A673 (cell line): ENCODE measurements at regions not wholly inside any gene's neighbourhood (a gene's known extent, or its start where the extent isn't known, plus 50 kb on each side); places are given as distances from the start of the nearest gene placed in this dataset.

Source experiments
- BruUV-seq: library from RNA; stranded (reverse); fragments of 400-500 nt; replicated peaks from 2 replicates; lab custom pipeline; 2021; lab: Mats Ljungman, UMichigan
- CTCF ChIA-PET: fragments of 300-600 bp; sonication (Branson Sonifier 250); formaldehyde crosslinking; loops from one replicate; lab custom pipeline; 2022; ENCODE audit warnings: antibody characterized with exemption; lab: Charles Lee
- POLR2A ChIA-PET: fragments of 300-600 bp; sonication (Branson Sonifier 250); formaldehyde crosslinking; loops from one replicate; lab custom pipeline; 2022; ENCODE audit warnings: antibody characterized with exemption; ENCODE audit not compliant: low non-redundant PET; lab: Charles Lee
- DNase-seq: peaks from one replicate; pipeline ENCODE4 v3.0.0-alpha.2; 2015; ENCODE audit warnings: low spot score
- H3K27ac ChIP-seq: fragments of 200-600 bp; sonication (generic); 2 replicates; pipeline ENCODE4 v1.5.1; 2016; ENCODE audit warnings: mixed run types, low read depth, mild to moderate bottlenecking, mixed read lengths, antibody characterized with exemption, low read length; ENCODE audit not compliant: poor library complexity, severe bottlenecking
- H3K27me3 ChIP-seq: fragments of 200-600 bp; sonication (generic); replicated peaks from 2 replicates; pipeline ENCODE4 v1.6.1; 2017; ENCODE audit warnings: mixed run types, low read depth, mild to moderate bottlenecking, mixed read lengths, antibody characterized with exemption, low read length; ENCODE audit not compliant: insufficient read depth, poor library complexity
- H3K36me3 ChIP-seq: fragments of 200-600 bp; sonication (generic); 2 replicates; pipeline ENCODE4 v1.6.1; 2016; ENCODE audit warnings: mixed run types, mild to moderate bottlenecking, mixed read lengths, antibody characterized with exemption, low read length; ENCODE audit not compliant: insufficient read depth, poor library complexity, severe bottlenecking
- H3K4me1 ChIP-seq: fragments of 200-600 bp; sonication (generic); 2 replicates; pipeline ENCODE4 v1.6.1; 2017; ENCODE audit warnings: mixed run types, mild to moderate bottlenecking, mixed read lengths, antibody characterized with exemption, low read length; ENCODE audit not compliant: insufficient read depth, poor library complexity, severe bottlenecking
- H3K4me3 ChIP-seq: fragments of 200-600 bp; sonication (generic); 2 replicates; pipeline ENCODE4 v1.5.1; 2016; ENCODE audit warnings: low read depth, mixed run types, mild to moderate bottlenecking, mixed read lengths, low read length; ENCODE audit not compliant: poor library complexity, severe bottlenecking
- H3K9me3 ChIP-seq: fragments of 200-600 bp; sonication (generic); 2 replicates; pipeline ENCODE4 v1.6.1; 2016; ENCODE audit warnings: mixed run types, low read depth, mild to moderate bottlenecking, mixed read lengths, antibody characterized with exemption, low read length; ENCODE audit not compliant: poor library complexity, severe bottlenecking
- CTCF ChIP-seq: fragments of 300-800, 200-600 bp; sonication (generic); conservative IDR thresholded peaks from 2 replicates; pipeline ENCODE4 v1.5.1; 2017; ENCODE audit warnings: low read depth, mild to moderate bottlenecking, antibody characterized with exemption, low read length, moderate library complexity, mixed read lengths
- EZH2 ChIP-seq: fragments of 200-600 bp; sonication (generic); IDR thresholded peaks from 2 replicates; pipeline ENCODE4 v1.6.1; 2017; ENCODE audit warnings: borderline replicate concordance, low read depth, mild to moderate bottlenecking, mixed read lengths, antibody characterized with exemption, low read length; ENCODE audit not compliant: poor library complexity, severe bottlenecking
- intact Hi-C: fragments of 100-400 bp; cut with micrococcal nuclease; formaldehyde crosslinking; loops from one replicate; pipeline ENCODE4 v1.10.0; 2022; ENCODE audit not compliant: unreplicated experiment

GRCh38 chrX:9257718-9258420, 207.0 kb upstream of the TBL1X start:
- Histone ChIP-seq H3K36me3 (no peaks in the 10 kb centered on the region), H3K4me1 (no peaks in the 10 kb centered on the region), H3K27ac (no peak overlapping the region), H3K27me3 (peaks cover 5% of the 10 kb centered on the region), H3K9me3 (no peaks in the 10 kb centered on the region), H3K4me3 (no peak overlapping the region)
- no peak for TF ChIP-seq CTCF
- no peak for TF ChIP-seq EZH2
- POLR2A ChIA-PET = no interaction called here
- DNase-seq = no peak
- intact Hi-C loops = no loop called here
- no TSS peak for BruUV-seq
- CTCF ChIA-PET = no interaction called here

GRCh38 chrX:9258421-9259104, 206.3 kb upstream of the TBL1X start:
- Histone ChIP-seq H3K4me1 (no peaks in the 10 kb centered on the region), H3K36me3 (no peaks in the 10 kb centered on the region), H3K4me3 (no peak overlapping the region), H3K27me3 (peaks cover 5% of the 10 kb centered on the region), H3K9me3 (no peaks in the 10 kb centered on the region), H3K27ac (no peak overlapping the region)
- no TSS peak for BruUV-seq
- ChIA-PET POLR2A (no interaction called here), CTCF (no interaction called here)
- TF ChIP-seq CTCF = no peak
- TF ChIP-seq EZH2 = no peak
- DNase-seq = no peak
- intact Hi-C loops = no loop called here

- intact Hi-C loops = no loop called here
- ChIA-PET CTCF (no interaction called here), POLR2A (no interaction called here)
- Histone ChIP-seq H3K4me3 (no peak overlapping the region), H3K27me3 (no peaks in the 10 kb centered on the region), H3K4me1 (no peaks in the 10 kb centered on the region), H3K36me3 (no peaks in the 10 kb centered on the region), H3K9me3 (no peaks in the 10 kb centered on the region), H3K27ac (no peak overlapping the region)
- no peak for TF ChIP-seq EZH2
- no peak for TF ChIP-seq CTCF
- no TSS peak for BruUV-seq
- no peak for DNase-seq
These were observed 204.3 kb upstream of the TBL1X start for GRCh38 chrX:9260603-9261002.
